ENCODE measurements at regions not wholly inside any gene's neighbourhood (a gene's known extent, or its start where the extent isn't known, plus 50 kb on each side); places are given as distances from the start of the nearest gene placed in this dataset.
"Not testable (repeated sequence)": the region's sequence is repeated elsewhere in the genome, so short reads cannot be mapped to it uniquely, and the experiment has no call there.

DNA sequence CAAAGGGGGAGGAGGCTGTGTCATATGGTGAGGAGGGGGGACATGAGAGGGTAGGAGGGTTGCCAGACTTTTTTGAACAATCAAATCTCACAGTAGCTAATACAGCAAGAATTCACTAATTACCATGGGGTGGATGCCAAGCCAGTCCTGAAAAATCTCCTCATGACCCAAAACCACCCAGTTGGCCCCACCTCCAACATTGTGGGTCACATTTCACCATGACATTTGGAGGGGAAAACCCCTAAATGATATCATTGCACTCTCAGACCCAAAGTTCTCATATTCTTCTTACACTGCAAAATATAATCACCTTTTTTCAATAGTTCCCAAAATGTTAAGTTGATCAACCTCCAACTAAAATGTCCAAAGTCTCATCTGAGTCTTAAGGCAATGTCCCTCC lies 666.3 kb downstream of the TMEM121 start:
- not testable (repeated sequence) for TF ChIP-seq POLR2AphosphoS5 (IDR thresholded peaks at IDR 0.05; ENCODE audit: borderline replicate concordance, low read depth, low read length); EZH2 (IDR thresholded peaks at IDR 0.05); FOXP2 (optimal IDR thresholded peaks at IDR 0.05; ENCODE audit: control extremely low read depth, extremely low read length, insufficient read depth)

All from SK-N-MC (cell line).